AML-193 (cell line): ENCODE measurements at regions not wholly inside any gene's neighbourhood (a gene's known extent, or its start where the extent isn't known, plus 50 kb on each side); places are given as distances from the start of the nearest gene placed in this dataset.
A peak's percentile ranks its signal among the peaks of the same experiment; 100 is the strongest.

Source experiments
- DNase-seq, 2 experiments: peaks; one replicate each; lab custom pipeline; 2025; lab: John Stamatoyannopoulos, UW

GRCh38 chr4:136097676-136098075 lies 1434.6 kb downstream of the PCDH18 start:
- no peak for DNase-seq

- no peak for DNase-seq
Observed at GRCh38 chr4:136088211-136088867, 1444.0 kb downstream of the PCDH18 start.

- DNase-seq = peak in 1 of 2 experiments; percentile 4
Observed at GRCh38 chr4:136078976-136079375, 1453.3 kb downstream of the PCDH18 start.

- no peak for DNase-seq
Observed at GRCh38 chr4:136056748-136057147, 1475.5 kb downstream of the PCDH18 start.

- no peak for DNase-seq
Observed at GRCh38 chr4:136055360-136055759, 1476.9 kb downstream of the PCDH18 start.

- DNase-seq = peak; percentile 45 to 47
Observed at GRCh38 chr4:136036744-136037143, 1495.5 kb downstream of the PCDH18 start.

- DNase-seq = no peak
Observed at GRCh38 chr4:136032391-136032790, 1499.9 kb downstream of the PCDH18 start.

GRCh38 chr4:136025540-136025939 lies 1506.8 kb downstream of the PCDH18 start:
- DNase-seq = no peak

- no peak for DNase-seq
Observed at GRCh38 chr4:136017556-136017955, 1514.7 kb downstream of the PCDH18 start.

- no peak for DNase-seq
Observed at GRCh38 chr4:136012220-136012619, 1520.1 kb downstream of the PCDH18 start.

- no peak for DNase-seq
Observed at GRCh38 chr4:136009258-136009832, 1522.9 kb downstream of the PCDH18 start.

GRCh38 chr4:136007991-136008390 lies 1524.3 kb downstream of the PCDH18 start:
- no peak for DNase-seq

GRCh38 chr4:136002316-136002715 lies 1530.0 kb downstream of the PCDH18 start:
- no peak for DNase-seq

- no peak for DNase-seq
Observed at GRCh38 chr4:136001791-136002190, 1530.5 kb downstream of the PCDH18 start.

GRCh38 chr4:136000246-136000645 lies 1532.0 kb downstream of the PCDH18 start:
- no peak for DNase-seq

- DNase-seq = no peak
Observed at GRCh38 chr4:135994360-135994759, 1537.9 kb downstream of the PCDH18 start.

- no peak for DNase-seq
Observed at GRCh38 chr4:135976860-135977259, 1555.4 kb downstream of the PCDH18 start.

GRCh38 chr4:135966936-135967335 lies 1565.4 kb downstream of the PCDH18 start:
- DNase-seq = no peak

- DNase-seq = no peak
Observed at GRCh38 chr4:135963009-135963408, 1569.3 kb downstream of the PCDH18 start.

- DNase-seq = no peak
Observed at GRCh38 chr4:135949931-135950330, 1582.4 kb downstream of the PCDH18 start.

GRCh38 chr4:135948797-135949196 lies 1583.5 kb downstream of the PCDH18 start:
- no peak for DNase-seq

- no peak for DNase-seq
Observed at GRCh38 chr4:135941671-135942070, 1590.6 kb downstream of the PCDH18 start.

- no peak for DNase-seq
Observed at GRCh38 chr4:135934026-135934425, 1598.3 kb downstream of the PCDH18 start.

- no peak for DNase-seq
Observed at GRCh38 chr4:135927651-135928050, 1604.6 kb downstream of the PCDH18 start.
